H1 (cell line): ENCODE measurements at regions not wholly inside any gene's neighbourhood (a gene's known extent, or its start where the extent isn't known, plus 50 kb on each side); places are given as distances from the start of the nearest gene placed in this dataset.

Experiments used
- CTCF ChIA-PET: fragments of 300-600 bp; sonication (Branson Sonifier 250); formaldehyde crosslinking; loops from one replicate; lab custom pipeline; 2021; ENCODE audit not compliant: partially characterized antibody; lab: Charles Lee
- POLR2A ChIA-PET: fragments of 300-600 bp; sonication (Branson Sonifier 250); formaldehyde crosslinking; loops from one replicate; lab custom pipeline; 2021; ENCODE audit warnings: inconsistent platforms; ENCODE audit not compliant: partially characterized antibody; lab: Charles Lee
- DNase-seq, 2 experiments: peaks; one replicate each; pipeline versions ENCODE4 v3.0.0 to v3.0.0-alpha.2; 2010 to 2022; ENCODE audit warnings: low spot score in 2 of 2, low read depth in 1 of 2, mixed read lengths in 1 of 2
- FAIRE-seq: peaks from 2 replicates; lab custom pipeline; 2011; peaks lifted over from hg19 to GRCh38; lab: Jason Lieb, UNC
- H2AFZ ChIP-seq: 2 replicates; pipeline ENCODE4 v1.8.1; 2012; ENCODE audit warnings: low read length, inconsistent platforms
- H2AK5ac ChIP-seq: 2 replicates; pipeline ENCODE4 v1.6.1; 2013; ENCODE audit warnings: low read depth, low read length
- H2BK120ac ChIP-seq: replicated peaks from 2 replicates; pipeline ENCODE3; 2013; ENCODE audit warnings: low read depth, low read length, inconsistent platforms
- H2BK12ac ChIP-seq: 2 replicates; pipeline ENCODE4 v1.6.1; 2013; ENCODE audit warnings: low read depth, low read length
- H2BK15ac ChIP-seq: 2 replicates; pipeline ENCODE4 v1.6.1; 2013; ENCODE audit warnings: low read length
- H2BK20ac ChIP-seq: 2 replicates; pipeline ENCODE4 v1.6.1; 2013; ENCODE audit warnings: low read length
- H2BK5ac ChIP-seq: 2 replicates; pipeline ENCODE4 v1.6.1; 2013; ENCODE audit warnings: low read depth, low read length
- H3K14ac ChIP-seq: 2 replicates; pipeline ENCODE4 v1.6.1; 2013; ENCODE audit warnings: inconsistent platforms; ENCODE audit not compliant: insufficient read length
- H3K18ac ChIP-seq: 2 replicates; pipeline ENCODE4 v1.6.1; 2013; ENCODE audit warnings: low read length; ENCODE audit errors: extremely low read depth
- H3K23ac ChIP-seq: 2 replicates; pipeline ENCODE4 v1.6.1; 2013; ENCODE audit warnings: inconsistent platforms; ENCODE audit not compliant: insufficient read length
- H3K23me2 ChIP-seq: 2 replicates; pipeline ENCODE4 v1.6.1; 2013; ENCODE audit warnings: low read depth, low read length
- H3K27ac ChIP-seq: 2 replicates; pipeline ENCODE4 v1.6.1; 2011; ENCODE audit warnings: low read depth, low read length, inconsistent platforms
- H3K27me3 ChIP-seq, 4 experiments: replicated peaks in 1 of 4; 1 replicate in 1 of 4; 2 replicates in 3 of 4; pipeline versions ENCODE4 v1.6.1 to v1.8.1; 2011 to 2013; ENCODE audit warnings: low read length in 3 of 4, mild to moderate bottlenecking in 3 of 4, inconsistent platforms in 2 of 4, mixed read lengths in 2 of 4, moderate library complexity in 1 of 4; ENCODE audit not compliant: control insufficient read depth in 3 of 4, insufficient read depth in 3 of 4; ENCODE audit errors: extremely low read depth in 1 of 4
- H3K36me3 ChIP-seq, 4 experiments: 2 replicates each; pipeline versions ENCODE4 v1.6.1 to v1.8.1; 2011 to 2013; ENCODE audit warnings: mild to moderate bottlenecking in 4 of 4, low read length in 3 of 4, moderate library complexity in 2 of 4, control low read depth in 1 of 4, inconsistent platforms in 1 of 4; ENCODE audit not compliant: insufficient read depth in 4 of 4, control insufficient read depth in 2 of 4
- H3K4ac ChIP-seq: replicated peaks from 2 replicates; pipeline ENCODE3; 2013; ENCODE audit warnings: low read length, low read depth, mixed read lengths, inconsistent platforms; ENCODE audit not compliant: insufficient read length
- H3K4me1 ChIP-seq, 4 experiments: replicated peaks in 1 of 4; 1 replicate in 1 of 4; 2 replicates in 3 of 4; pipeline versions ENCODE4 v1.6.1 to v1.8.1; 2011 to 2013; ENCODE audit warnings: low read length in 3 of 4, inconsistent platforms in 2 of 4, mixed read lengths in 1 of 4; ENCODE audit not compliant: insufficient read depth in 4 of 4, control insufficient read depth in 3 of 4
- H3K4me2 ChIP-seq, 2 experiments: 2 replicates each; pipeline versions ENCODE4 v1.6.1 to v1.8.1; 2011 to 2013; ENCODE audit warnings: low read depth in 2 of 2, low read length in 2 of 2, control low read depth in 1 of 2, inconsistent platforms in 1 of 2, mild to moderate bottlenecking in 1 of 2; ENCODE audit not compliant: insufficient read depth in 1 of 2
- H3K4me3 ChIP-seq, 4 experiments: fragments of 200-600, 300-600 bp in 1 of 4; sonication (generic), shearing (Covaris generic), sonication (Bioruptor Twin) in 1 of 4; 2 replicates each; pipeline versions ENCODE4 v1.5.1 to v1.8.1; 2011 to 2016; ENCODE audit warnings: low read length in 4 of 4, low read depth in 3 of 4, control low read depth in 2 of 4, inconsistent platforms in 2 of 4, mild to moderate bottlenecking in 2 of 4, mixed read lengths in 1 of 4, moderate library complexity in 1 of 4; ENCODE audit not compliant: insufficient read depth in 2 of 4; ENCODE audit errors: extremely low read depth in 1 of 4
- H3K56ac ChIP-seq: replicated peaks from 2 replicates; pipeline ENCODE3; 2013; ENCODE audit warnings: low read depth, mild to moderate bottlenecking, mixed read lengths, low read length, inconsistent platforms; ENCODE audit not compliant: insufficient read length
- H3K79me1 ChIP-seq: 2 replicates; pipeline ENCODE4 v1.6.1; 2013; ENCODE audit warnings: low read depth, low read length, control low read depth
- H3K79me2 ChIP-seq, 2 experiments: 2 replicates each; pipeline versions ENCODE4 v1.6.1 to v1.8.1; 2012 to 2013; ENCODE audit warnings: low read length in 2 of 2, mild to moderate bottlenecking in 2 of 2, inconsistent platforms in 1 of 2; ENCODE audit not compliant: insufficient read depth in 2 of 2, control insufficient read depth in 1 of 2
- H3K9ac ChIP-seq, 4 experiments: replicated peaks in 1 of 4; 1 replicate in 1 of 4; 2 replicates in 3 of 4; pipeline versions ENCODE4 v1.6.1 to v1.8.1; 2011 to 2013; ENCODE audit warnings: low read depth in 3 of 4, low read length in 3 of 4, control low read depth in 2 of 4, mild to moderate bottlenecking in 2 of 4, moderate library complexity in 2 of 4, inconsistent platforms in 1 of 4; ENCODE audit errors: extremely low read depth in 1 of 4
- H3K9me3 ChIP-seq, 2 experiments: 2 replicates each; pipeline versions ENCODE4 v1.6.1 to v1.8.1; 2012 to 2013; ENCODE audit warnings: mild to moderate bottlenecking in 2 of 2, moderate library complexity in 2 of 2, control low read depth in 1 of 2, inconsistent platforms in 1 of 2, low read depth in 1 of 2, low read length in 1 of 2, mixed read lengths in 1 of 2; ENCODE audit not compliant: insufficient read depth in 2 of 2
- H4K20me1 ChIP-seq, 2 experiments: replicated peaks in 1 of 2; 2 replicates each; pipeline versions ENCODE3 to v1.8.1; 2011 to 2013; ENCODE audit warnings: inconsistent platforms in 2 of 2, low read length in 2 of 2, mild to moderate bottlenecking in 1 of 2; ENCODE audit not compliant: insufficient read depth in 2 of 2, control insufficient read depth in 1 of 2
- H4K5ac ChIP-seq: 2 replicates; pipeline ENCODE4 v1.6.1; 2013; ENCODE audit warnings: low read length, low read depth, mixed read lengths, inconsistent platforms; ENCODE audit not compliant: insufficient read length
- H4K8ac ChIP-seq: 2 replicates; pipeline ENCODE4 v1.8.0; 2013; ENCODE audit warnings: mild to moderate bottlenecking, moderate library complexity, low read length, inconsistent platforms; ENCODE audit not compliant: insufficient read depth; ENCODE audit errors: extremely low read depth
- H4K91ac ChIP-seq: replicated peaks from 2 replicates; pipeline ENCODE3; 2013; ENCODE audit warnings: low read length, mixed read lengths, inconsistent platforms; ENCODE audit not compliant: insufficient read length
- ATF2 ChIP-seq: IDR thresholded peaks from 2 replicates; pipeline ENCODE4 v1.6.1; 2012; ENCODE audit warnings: low read length, inconsistent platforms
- BRCA1 ChIP-seq: IDR thresholded peaks from 2 replicates; pipeline ENCODE4 v1.6.1; 2012; ENCODE audit warnings: low read depth, low read length, improper control_type of control experiment
- CHD2 ChIP-seq: IDR thresholded peaks from 2 replicates; pipeline ENCODE4 v1.6.1; 2012; ENCODE audit warnings: low read length, improper control_type of control experiment
- MAFK ChIP-seq: IDR thresholded peaks from 2 replicates; pipeline ENCODE4 v1.6.1; 2012; ENCODE audit warnings: low read depth, mild to moderate bottlenecking, improper control_type of control experiment, low read length
- NANOG ChIP-seq: IDR thresholded peaks from 2 replicates; pipeline ENCODE4 v1.6.1; 2011; ENCODE audit warnings: low read length, low read depth, mild to moderate bottlenecking, inconsistent platforms; ENCODE audit not compliant: insufficient read depth, poor library complexity, severe bottlenecking
- POLR2A ChIP-seq, 2 experiments: IDR thresholded peaks; 1 replicate in 1 of 2; 2 replicates in 1 of 2; pipeline ENCODE4 v1.6.1; 2011; ENCODE audit warnings: low read depth in 2 of 2, low read length in 2 of 2, mild to moderate bottlenecking in 2 of 2; ENCODE audit errors: control extremely low read depth in 1 of 2
- RXRA ChIP-seq: IDR thresholded peaks from 2 replicates; pipeline ENCODE4 v1.6.1; 2011; ENCODE audit warnings: low read depth, mild to moderate bottlenecking, low read length, moderate library complexity; ENCODE audit not compliant: insufficient read depth
- SAP30 ChIP-seq: fragments of 300-600 bp; sonication (generic); IDR thresholded peaks from 2 replicates; pipeline ENCODE4 v1.7.1; 2012; ENCODE audit warnings: low read length, moderate library complexity, mild to moderate bottlenecking, inconsistent platforms; ENCODE audit not compliant: insufficient read depth, insufficient replicate concordance
- SIRT6 ChIP-seq: IDR thresholded peaks from one replicate; pipeline ENCODE4 v1.7.1; 2012; ENCODE audit warnings: low read length, inconsistent platforms
- SRF ChIP-seq: IDR thresholded peaks from 2 replicates; pipeline ENCODE4 v1.6.1; 2011; ENCODE audit warnings: mild to moderate bottlenecking, low read depth, low read length, moderate library complexity
- TEAD4 ChIP-seq: IDR thresholded peaks from 2 replicates; pipeline ENCODE4 v1.6.1; 2012; ENCODE audit warnings: low read depth, low read length, inconsistent platforms, mixed read lengths
- YY1 ChIP-seq: IDR thresholded peaks from 2 replicates; pipeline ENCODE4 v1.6.1; 2011; ENCODE audit warnings: low read depth, mild to moderate bottlenecking, low read length
- ZNF274 ChIP-seq: IDR thresholded peaks from 2 replicates; pipeline ENCODE4 v1.7.0; 2012; ENCODE audit warnings: low read length, borderline replicate concordance; ENCODE audit errors: extremely low read depth
- WGBS, 2 experiments: shearing (Covaris generic) in 1 of 2; methylation state at CpG; one replicate each; pipeline versions ENCODE4 v1.1.6 to v1.1.7; 2013 to 2015; ENCODE audit warnings: low lambda C conversion rate in 2 of 2, mixed read lengths in 2 of 2, inconsistent platforms in 1 of 2, low coverage in 1 of 2, missing lambda C conversion rate in 1 of 2; ENCODE audit not compliant: insufficient replicate concordance in 2 of 2, insufficient coverage in 1 of 2, insufficient read length in 1 of 2; ENCODE audit errors: extremely low coverage in 1 of 2, missing lambda C conversion rate in 1 of 2; 5-methylcytosine and 5-hydroxymethylcytosine counted together

- H2BK120ac ChIP-seq = no peak overlapping the region
- H3K4me1 ChIP-seq = no peaks in the 10 kb centered on the region
- no peak overlapping the region for H3K18ac ChIP-seq
- POLR2A ChIA-PET = no interaction called here
- DNase-seq (no peak), FAIRE-seq (no peak)
- H3K4ac ChIP-seq = no peak overlapping the region
- no peaks in the 10 kb centered on the region for H3K36me3 ChIP-seq
- no peak overlapping the region for H4K91ac ChIP-seq
- no peak overlapping the region for H3K23ac ChIP-seq
- no peak overlapping the region for H3K14ac ChIP-seq
- no peak overlapping the region for H3K27ac ChIP-seq
- H2AFZ ChIP-seq = no peak overlapping the region
- no peak overlapping the region for H2BK12ac ChIP-seq
- CTCF ChIA-PET = no interaction called here
- no peak overlapping the region for H4K8ac ChIP-seq
- no peak overlapping the region for H4K5ac ChIP-seq
- no peaks in the 10 kb centered on the region for H3K23me2 ChIP-seq
- WGBS, 2 experiments = 84% methylated on average over 1 of the region's 1 CpG; no CpG with 5 or more reads in 1 of the 2 experiments
- H2BK5ac ChIP-seq = no peak overlapping the region
- no peak overlapping the region for H2BK20ac ChIP-seq
- no peak overlapping the region for H3K4me2 ChIP-seq
- H3K79me1 ChIP-seq = no peaks in the 10 kb centered on the region
- H3K79me2 ChIP-seq = no peaks in the 10 kb centered on the region
- H2BK15ac ChIP-seq = no peak overlapping the region
- H3K9ac ChIP-seq = no peak overlapping the region
- no peaks in the 10 kb centered on the region for H3K9me3 ChIP-seq
- H3K4me3 ChIP-seq = no peak overlapping the region
- H4K20me1 ChIP-seq = no peaks in the 10 kb centered on the region
- H3K56ac ChIP-seq = no peak overlapping the region
- TF ChIP-seq TEAD4 = no peak
- TF ChIP-seq RXRA = no peak
- TF ChIP-seq NANOG = no peak
- no peak for TF ChIP-seq SIRT6
- TF ChIP-seq MAFK = no peak
- no peak for TF ChIP-seq ZNF274
- TF ChIP-seq CHD2 = no peak
- TF ChIP-seq ATF2 = no peak
- no peak for TF ChIP-seq YY1
- no peak for TF ChIP-seq SAP30
- TF ChIP-seq SRF = no peak
- TF ChIP-seq BRCA1 = no peak
- TF ChIP-seq POLR2A (IDR thresholded peaks at IDR 0.05; ENCODE audit: control extremely low read depth in 1 of 2, low read depth in 2 of 2, low read length in 2 of 2) = no peak
- no peaks in the 10 kb centered on the region for H3K27me3 ChIP-seq
- H2AK5ac ChIP-seq = no peak overlapping the region
Measured at GRCh38 chr14:62093736-62094135, 331.5 kb downstream of the SNAPC1 start.
